Inflammatory macrophage treated with lipopolysaccharide for 4 hours (primary cell): ENCODE measurements at regions not wholly inside any gene's neighbourhood (a gene's known extent, or its start where the extent isn't known, plus 50 kb on each side); places are given as distances from the start of the nearest gene placed in this dataset.
A peak's percentile ranks its signal among the peaks of the same experiment; 100 is the strongest.
"Not testable (repeated sequence)": the region's sequence is repeated elsewhere in the genome, so short reads cannot be mapped to it uniquely, and the experiment has no call there.

Experiments used
- DNase-seq: peaks from one replicate; pipeline ENCODE4 v3.0.0-alpha.2; 2020

GRCh38 chr18:14964002-14964401, 216.0 kb downstream of the ANKRD30B start:
- DNase-seq: no peak

- DNase-seq: no peak
These were observed 216.4 kb downstream of the ANKRD30B start for GRCh38 chr18:14964406-14964805.

- not testable (repeated sequence) for DNase-seq
These were observed 217.0 kb downstream of the ANKRD30B start for GRCh38 chr18:14964976-14965375.

DNA sequence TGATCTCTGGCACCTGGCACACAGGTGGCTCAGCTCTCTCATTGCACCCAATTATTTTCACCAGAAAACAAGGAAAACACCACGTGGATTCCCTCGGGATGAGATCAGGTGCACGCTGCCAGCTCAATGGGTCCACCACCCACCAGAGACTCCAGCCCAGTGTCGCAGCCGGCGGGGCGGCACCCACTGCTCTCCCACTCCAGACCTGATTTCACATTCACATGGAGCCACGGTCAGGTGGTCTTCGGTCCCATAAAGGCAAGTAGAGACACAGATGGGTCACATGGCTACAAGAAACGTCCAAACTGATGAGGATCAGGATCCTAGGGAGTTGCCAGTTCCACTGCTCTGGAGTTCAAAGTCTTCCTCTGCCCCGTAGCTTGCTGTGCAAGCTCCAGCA, 217.6 kb downstream of the ANKRD30B start:
- DNase-seq: no peak

DNA sequence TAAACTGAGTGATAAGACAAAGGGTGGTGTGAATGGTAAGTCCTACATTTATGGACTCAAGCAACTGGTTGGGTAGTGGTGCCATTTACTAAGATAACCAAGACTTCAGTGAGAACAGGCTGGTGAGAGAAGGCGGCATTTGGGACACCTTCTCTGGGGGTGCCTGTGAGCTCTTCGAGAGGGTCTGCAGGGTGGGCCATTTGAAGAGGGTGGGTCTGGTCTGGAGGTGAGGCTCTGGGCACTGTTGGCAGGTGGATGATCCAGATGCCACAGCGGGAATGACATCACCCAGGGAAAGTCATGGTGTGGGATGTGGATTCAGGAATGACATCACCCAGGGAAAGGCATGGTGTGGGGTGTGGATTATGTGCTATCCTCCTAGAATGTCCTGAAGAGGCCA, 219.3 kb downstream of the ANKRD30B start:
- not testable (repeated sequence) for DNase-seq

DNA sequence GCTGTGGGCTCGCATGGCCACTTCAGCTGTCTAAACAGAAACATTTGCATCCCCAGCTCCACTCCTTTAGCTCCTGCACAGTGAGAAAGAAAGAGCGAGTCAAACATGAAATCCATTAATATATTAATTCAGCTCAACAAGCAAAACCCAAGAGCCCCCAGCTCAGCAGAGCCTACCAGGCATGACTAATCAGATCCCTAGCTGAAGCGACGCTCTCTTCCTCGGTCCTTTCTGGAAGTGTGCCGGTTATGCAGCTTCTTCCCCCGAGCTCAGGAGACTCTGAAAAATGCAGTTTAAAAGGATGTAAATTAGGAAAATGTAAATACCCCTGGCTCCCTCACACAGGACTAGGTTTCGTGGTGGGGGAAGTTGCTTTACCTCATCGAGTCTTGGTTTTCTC, 221.5 kb downstream of the ANKRD30B start:
- DNase-seq: no peak

GRCh38 chr18:14970027-14970426, 222.1 kb downstream of the ANKRD30B start:
- DNase-seq: no peak

DNA sequence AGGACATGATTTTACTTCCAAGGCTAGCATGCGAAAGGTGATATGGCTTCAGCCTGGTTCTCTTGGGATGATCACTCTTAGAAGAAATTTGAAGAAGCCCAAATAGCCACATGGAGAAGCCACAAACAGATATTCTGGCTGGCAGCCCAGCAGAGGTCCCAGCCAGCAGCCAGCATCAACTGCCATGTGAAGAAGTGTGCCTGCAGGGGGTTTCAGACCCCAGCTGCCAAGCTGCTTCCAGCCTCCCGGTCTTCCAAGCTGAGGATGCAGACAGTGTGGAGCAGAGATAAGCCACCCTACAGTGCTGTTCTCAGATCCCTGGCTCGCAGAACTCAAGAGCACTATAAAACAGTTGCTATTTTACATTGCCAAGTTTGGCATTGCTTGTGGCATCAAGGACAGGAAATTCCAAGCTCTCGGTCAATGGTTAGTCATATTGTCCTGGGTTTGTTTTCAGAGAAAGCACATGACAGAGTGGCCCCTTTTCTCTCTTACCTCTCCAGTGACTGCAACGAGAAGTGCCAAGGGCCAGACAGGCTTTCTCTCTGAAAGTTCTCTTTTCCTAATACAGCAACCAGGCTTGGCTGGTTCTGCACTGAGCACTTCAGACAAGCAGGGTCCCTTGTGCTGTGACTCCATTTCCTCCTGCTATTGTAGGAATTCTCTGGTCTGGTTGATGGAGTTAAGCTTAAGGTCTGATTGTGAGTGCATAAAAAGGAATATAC, 223.7 kb downstream of the ANKRD30B start:
- DNase-seq: no peak

DNA sequence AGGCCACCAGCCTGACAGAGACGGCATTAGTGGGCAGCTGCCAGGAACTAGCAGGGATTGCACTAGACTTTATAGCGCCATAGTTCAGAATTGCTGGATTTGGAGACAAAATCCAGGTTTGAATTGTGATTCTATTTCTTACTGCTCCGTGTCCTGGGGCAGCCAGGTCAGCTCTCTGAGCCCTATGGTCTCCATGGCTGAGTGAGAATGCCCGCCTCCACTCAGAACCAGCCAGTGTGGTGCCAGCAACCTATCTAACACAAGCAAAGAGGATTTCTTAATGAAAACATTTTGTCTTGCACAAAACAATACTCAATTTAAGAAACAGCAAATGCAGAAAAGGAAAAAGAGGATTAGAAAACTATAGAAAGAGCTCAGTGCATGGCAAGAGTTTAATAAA, 225.4 kb downstream of the ANKRD30B start:
- DNase-seq: not testable (repeated sequence)

DNA sequence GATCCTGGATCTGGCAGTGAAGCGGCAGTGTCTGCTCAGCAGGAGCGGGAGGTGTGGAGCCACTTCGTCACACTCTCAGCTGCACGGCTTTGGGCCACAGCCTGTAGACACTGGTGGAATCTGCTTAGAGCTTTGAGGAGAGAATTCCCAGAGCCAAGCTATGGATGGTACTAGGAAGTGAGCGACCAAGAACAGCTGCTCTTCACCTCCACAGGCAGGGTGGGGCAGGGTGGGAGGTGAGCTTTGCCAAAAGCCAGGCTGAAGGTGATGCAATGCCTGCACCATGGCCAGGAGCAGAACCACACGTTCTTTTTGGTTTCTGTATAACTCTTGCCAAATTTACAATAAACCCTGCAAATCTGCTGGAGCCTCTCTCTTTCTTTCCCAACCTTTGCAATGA, 226.1 kb downstream of the ANKRD30B start:
- no peak for DNase-seq

DNA sequence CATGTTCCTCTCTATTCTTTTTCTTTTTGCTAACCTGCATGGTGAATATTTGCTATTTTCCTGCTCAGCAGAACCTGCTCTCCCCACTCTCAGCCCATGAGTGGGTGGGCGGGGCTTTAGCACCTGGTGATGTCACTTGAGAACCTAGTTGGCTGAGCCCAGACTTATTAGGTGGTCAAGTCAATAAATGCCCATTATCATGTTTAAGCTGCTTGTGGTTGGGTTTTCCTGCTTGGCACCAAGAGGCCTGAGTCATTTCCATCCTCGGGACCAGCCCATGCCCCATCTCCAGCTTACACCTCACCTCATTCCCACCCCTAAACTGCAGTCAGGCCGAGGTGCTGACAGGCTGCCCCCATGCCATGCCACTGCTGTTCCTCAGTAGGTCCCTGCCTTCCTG, 226.6 kb downstream of the ANKRD30B start:
- no peak for DNase-seq

- DNase-seq: no peak
These were observed 227.5 kb downstream of the ANKRD30B start for GRCh38 chr18:14975431-14975830.

DNA sequence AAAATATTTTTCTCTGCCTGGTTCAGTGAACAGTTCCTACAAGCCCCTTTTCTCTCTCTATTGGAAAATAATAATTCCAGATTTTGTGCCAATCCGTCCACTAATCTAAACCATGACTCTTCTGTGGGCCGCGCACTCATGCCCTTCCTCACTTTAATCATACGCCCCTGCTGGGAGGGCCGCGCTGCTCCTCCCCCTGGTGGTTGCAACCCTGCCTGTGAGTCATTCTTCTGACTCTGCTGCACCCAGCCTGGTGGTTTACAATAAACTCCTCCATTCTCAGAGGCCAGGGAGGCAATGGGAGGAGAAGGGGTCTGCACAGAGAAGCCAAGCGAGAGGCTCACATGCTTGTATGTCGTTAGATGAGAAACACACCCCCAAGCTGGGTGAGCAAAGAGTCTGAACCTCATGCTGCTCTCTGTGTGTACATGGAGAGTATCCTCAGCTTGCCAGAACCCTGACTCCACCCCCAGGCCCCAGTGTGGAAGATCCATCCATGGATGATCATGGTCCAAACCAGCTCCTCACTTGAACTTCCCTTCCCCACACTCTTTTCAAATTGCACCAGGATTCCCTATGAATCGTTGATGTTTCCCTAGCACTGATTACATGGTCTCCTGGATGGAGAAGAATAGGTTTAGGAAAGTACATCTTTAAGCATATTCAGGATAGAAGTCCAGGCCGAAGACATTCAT, 228.9 kb downstream of the ANKRD30B start:
- DNase-seq: no peak

DNA sequence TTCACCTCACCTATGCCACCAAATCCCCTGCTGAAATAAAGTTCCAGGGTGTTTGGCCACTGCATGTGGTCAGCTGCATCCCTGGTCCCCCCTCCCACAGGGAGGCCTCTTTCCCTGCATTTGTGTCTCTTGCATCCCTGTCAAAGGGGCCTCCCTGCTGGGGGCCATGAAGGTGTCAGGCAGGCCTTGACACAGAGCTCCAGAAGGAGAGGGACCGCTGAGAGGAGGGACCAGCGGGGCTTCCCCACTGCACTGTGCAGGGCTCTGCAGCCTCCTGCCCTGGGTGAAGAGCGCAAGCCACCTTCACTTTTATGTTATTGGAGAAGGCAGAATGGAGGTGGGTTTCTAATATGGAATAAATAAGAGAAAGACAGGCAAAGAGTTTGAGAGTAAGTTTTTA, 230.2 kb downstream of the ANKRD30B start:
- no peak for DNase-seq

GRCh38 chr18:14978962-14979535, 231.1 kb downstream of the ANKRD30B start:
- DNase-seq: peak; percentile 1

DNA sequence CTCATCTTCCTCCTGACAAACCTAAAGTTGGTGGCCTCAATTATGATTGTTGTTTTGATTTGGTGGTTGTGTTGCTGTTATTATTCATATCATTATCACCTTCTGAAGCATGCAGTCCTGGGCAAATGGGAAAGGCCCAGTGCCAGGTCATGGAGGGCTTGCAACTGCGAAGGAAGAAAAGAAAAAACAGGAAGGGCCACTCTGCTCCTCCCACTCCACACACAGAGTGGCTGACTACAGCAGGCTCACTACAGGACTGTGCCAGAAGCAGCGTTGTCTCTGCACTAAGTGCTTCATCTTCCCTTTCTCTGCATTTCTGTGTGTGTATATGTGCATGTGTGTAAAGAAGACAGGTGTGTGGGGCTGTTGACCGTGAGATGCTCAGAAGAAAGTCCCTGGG, 231.9 kb downstream of the ANKRD30B start:
- no peak for DNase-seq

DNA sequence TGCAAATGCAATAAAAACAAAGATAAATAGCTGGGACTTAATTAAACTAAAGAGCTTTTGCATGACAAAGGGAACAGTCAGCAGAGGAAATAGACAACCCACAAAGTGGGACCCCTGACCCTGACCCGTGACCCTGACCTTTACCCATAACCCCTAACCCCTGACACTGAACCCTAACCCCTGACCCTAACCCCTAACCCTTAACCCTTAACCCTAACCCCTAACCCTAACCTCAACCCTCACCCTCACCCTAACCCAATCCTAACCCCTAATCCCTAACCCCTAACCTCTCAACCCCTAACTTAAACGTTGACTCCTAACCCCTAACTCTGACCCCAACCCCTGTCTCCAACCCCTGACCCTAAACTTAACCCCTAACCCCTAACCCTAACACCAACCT, 236.6 kb downstream of the ANKRD30B start:
- DNase-seq: not testable (repeated sequence)

- DNase-seq: not testable (repeated sequence)
These were observed 237.5 kb downstream of the ANKRD30B start for GRCh38 chr18:14985291-14986013.

GRCh38 chr18:14987377-14987776, 239.4 kb downstream of the ANKRD30B start:
- DNase-seq: not testable (repeated sequence)

- DNase-seq: not testable (repeated sequence)
These were observed 240.2 kb downstream of the ANKRD30B start for GRCh38 chr18:14987960-14988710.

GRCh38 chr18:14989569-14989968, 241.6 kb downstream of the ANKRD30B start:
- not testable (repeated sequence) for DNase-seq

- not testable (repeated sequence) for DNase-seq
These were observed 244.0 kb downstream of the ANKRD30B start for GRCh38 chr18:14991934-14992445.
